GM21381 (cell line): ENCODE measurements at regions not wholly inside any gene's neighbourhood (a gene's known extent, or its start where the extent isn't known, plus 50 kb on each side); places are given as distances from the start of the nearest gene placed in this dataset.
A peak's percentile ranks its signal among the peaks of the same experiment; 100 is the strongest.

Experiments used
- ATAC-seq: cut with Tn5 transposase; IDR thresholded peaks from one replicate; pipeline ENCODE4 v1.9.1; 2021; ENCODE audit warnings: mild to moderate bottlenecking, moderate library complexity; ENCODE audit not compliant: unreplicated experiment

DNA sequence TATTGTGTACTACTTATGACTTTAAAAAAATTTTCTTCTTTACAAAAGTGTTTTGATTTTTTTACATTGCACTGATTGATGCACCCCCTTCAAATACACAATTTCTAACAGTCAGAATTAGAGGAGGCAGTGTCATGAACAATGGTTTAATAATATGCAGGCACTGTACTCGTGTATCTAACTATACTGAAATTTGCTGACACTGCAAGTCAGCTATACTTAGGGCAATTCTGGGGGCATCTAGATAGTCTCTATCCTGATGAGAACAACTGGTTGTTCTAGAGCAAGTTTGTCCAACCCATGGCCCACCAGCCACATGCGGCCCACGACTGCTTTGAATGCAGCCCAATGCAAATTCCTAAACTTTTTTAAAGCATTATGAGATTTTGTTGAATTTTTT lies 375.6 kb downstream of the BCKDHB start:
- no peak for ATAC-seq

DNA sequence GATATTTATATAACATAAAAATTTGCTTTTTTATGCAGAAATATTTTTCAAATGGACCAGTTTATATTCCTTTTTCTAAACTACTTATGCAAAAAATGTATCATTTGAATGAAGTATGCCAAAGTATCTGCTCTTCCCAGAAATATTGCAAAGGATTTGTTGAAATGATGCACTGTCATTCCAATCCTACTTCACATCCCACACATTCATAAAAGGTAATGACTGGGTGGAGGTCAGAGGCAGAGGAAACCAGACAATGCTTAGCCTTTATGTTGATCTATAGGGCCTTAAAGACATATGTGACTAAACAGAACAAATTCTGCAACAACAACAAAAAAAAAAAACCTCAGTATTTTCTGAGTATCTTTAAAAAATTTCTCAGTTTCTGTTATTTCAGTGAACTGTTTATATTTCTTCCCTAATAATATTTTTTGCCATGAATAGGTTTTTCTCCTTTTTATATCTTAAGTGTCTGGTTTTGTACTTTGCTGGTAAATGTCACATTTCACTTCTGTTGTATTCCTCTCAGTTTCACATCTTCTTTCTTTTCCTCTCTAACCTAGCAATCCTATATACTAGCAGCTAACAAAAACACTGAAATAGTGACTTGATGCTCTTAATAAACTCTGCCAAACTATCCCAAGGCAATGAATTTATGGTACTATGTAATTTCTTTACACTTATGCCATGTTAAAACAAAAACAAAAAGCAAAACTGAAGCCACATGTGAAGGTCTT lies 374.1 kb downstream of the BCKDHB start:
- no peak for ATAC-seq

DNA sequence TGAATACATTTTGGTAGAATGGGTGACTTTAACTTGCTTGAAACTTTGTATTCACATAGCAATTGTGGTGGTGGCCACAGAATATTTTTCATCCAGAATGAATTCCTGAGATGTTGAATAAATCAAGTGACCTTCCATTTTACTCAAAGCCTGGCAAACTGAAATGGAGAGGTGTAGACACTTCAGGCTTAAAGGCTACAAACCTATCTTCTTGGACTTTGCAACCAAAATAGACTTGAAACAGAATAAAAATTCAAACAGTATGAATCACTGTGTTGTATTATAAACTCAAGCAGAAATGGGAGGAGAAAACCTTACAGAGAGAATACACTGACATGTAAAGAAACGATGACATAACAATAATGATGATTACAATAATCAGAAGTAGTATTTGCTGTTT lies 371.6 kb downstream of the BCKDHB start:
- ATAC-seq: no peak

DNA sequence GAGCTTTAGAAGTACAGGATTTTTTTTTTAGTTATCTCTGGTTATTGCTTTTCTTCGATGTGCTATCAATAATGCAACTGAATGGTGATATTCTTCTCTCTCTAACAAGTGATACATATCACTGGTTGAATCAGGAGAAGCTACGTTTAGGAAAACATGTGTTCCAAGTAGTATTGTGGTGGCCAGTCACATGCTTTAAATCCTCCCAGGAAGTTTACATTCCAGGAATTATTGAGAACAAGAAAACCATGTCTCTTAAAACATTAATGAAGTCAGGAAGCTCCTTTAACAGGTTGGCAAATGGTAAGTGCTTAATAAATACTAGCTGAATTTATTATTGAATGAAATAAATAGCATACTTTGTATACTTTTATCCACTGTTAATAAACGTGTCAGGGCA lies 371.1 kb downstream of the BCKDHB start:
- no peak for ATAC-seq

DNA sequence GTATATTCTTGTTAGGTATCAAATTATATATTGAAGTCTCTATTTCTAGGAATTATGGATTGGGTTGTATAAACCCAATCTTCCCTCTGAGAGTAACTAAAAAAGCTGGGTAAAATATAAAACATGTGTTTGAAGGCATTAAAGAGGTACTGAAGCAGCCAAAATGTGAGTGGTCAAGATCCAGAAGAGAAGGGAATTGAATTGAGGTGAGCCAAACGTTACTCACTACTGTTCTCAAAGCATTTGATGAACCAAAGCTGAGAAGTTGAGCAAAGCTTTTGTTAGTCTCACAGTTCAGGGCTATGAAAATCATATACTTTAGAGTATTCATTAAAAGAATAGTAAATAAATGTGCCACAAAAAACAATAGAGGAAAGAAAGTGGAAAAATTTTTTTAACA lies 365.8 kb downstream of the BCKDHB start:
- no peak for ATAC-seq

DNA sequence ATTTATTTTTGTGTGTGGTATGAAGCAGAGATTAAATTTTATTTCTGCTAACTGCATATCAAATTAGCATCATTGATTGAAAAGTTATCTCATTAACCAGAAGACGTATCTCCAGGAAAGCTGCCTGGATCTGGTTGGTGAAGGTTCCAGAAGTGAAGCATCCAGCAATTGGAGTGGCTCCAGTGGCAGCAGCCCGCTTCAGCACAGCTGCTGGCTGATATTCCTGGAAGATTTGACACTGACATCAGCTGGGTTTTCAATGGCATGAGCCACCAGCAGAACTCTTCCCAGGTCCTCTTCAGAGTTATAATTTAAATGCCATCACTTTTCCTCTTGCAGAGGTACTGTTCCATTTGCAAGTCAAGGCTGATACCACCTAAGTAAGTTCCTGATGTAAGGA lies 363.5 kb downstream of the BCKDHB start:
- no peak for ATAC-seq

DNA sequence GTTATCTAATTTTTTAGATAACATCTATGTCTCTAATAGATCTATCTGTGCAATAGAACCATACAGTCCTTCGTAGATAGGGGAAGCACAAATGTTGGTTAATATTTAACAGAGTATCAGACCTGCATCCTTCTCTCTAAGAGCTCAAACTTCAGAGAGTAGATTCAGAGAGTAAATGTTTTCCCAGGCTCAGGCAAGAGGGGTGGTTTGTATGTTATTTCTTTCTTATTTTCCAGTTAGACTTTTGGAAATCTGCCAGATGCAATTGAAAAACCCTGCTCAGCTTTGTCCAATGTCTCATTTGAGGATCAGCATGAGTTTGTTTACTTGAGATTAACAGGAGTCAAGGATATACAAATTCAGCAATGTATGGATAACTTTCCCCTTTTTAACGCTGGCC lies 361.9 kb downstream of the BCKDHB start:
- no peak for ATAC-seq

DNA sequence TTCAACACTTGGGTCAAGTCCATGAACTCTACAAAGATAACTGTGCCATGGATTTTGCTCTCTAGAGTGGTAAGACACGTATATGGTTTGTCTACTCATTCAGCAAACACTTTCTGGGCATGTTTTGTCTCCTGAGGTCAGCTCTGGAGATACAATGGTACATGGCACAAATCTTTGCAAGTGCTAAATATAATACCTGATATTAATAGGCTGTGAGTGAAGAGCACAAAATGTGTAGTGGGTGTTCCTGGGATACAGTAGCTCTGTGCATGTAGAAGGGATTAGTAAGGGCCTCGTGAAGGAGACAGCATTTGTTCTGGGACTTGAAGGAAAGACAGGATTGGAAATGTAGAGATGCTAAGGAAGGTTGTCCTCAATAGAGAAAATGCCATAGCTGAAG lies 360.9 kb downstream of the BCKDHB start:
- ATAC-seq: no peak

DNA sequence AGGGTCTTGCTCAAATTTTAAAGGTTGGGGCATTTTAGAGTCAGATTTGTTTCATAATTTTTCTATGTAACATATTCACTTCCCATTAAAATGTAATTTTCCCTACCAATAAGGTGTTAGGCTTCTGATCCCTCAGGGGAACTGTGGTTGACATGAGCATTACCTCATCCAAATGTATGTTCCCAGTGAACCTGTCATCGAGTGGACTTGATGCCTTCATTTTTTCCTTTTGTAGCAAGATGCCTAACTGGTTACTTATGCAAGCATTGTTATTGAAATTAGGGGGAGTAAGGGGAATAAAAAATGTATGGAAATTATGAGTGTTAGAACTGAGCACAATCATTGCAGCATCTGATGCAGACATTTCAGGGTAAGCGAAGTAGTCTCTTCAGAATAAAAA lies 360.5 kb downstream of the BCKDHB start:
- no peak for ATAC-seq

DNA sequence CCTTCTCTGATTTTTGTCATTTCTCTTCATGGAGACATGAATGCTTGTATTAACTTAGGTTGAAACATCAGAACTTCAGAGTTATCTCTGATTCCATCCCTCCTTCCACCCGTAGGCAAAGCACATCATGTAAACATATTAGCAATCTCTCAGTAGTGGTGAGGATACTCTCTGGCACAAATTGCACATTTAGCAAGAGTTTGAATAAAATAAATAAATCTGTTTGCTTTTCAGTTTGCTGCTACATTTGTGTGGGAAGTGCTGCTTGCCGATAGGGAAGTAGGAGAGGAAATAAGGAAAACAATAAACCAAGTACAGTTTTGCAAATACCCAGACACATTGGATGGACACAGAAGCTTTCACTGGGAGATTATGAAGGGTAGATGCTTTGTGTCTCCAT lies 359.0 kb downstream of the BCKDHB start:
- ATAC-seq: no peak

DNA sequence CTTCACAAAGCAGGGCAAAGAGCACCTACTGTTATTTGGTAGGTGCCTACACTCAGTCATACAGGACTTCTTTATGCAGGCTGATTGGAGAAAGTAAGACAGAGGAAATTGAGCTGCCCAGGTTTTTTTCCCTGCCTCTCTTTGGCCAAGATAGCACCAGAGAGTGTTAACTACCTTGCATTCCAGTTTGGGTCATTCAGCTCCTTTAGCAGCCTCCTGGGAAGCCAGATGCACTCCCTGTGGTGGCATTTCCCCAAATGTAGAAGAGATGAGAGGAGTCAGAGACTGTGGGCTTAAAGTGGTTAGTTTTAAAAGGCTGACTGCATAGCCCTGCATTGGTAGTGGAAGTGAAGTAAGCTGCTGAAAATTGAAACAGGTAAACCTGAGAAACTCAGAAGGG lies 358.4 kb downstream of the BCKDHB start:
- ATAC-seq: no peak

DNA sequence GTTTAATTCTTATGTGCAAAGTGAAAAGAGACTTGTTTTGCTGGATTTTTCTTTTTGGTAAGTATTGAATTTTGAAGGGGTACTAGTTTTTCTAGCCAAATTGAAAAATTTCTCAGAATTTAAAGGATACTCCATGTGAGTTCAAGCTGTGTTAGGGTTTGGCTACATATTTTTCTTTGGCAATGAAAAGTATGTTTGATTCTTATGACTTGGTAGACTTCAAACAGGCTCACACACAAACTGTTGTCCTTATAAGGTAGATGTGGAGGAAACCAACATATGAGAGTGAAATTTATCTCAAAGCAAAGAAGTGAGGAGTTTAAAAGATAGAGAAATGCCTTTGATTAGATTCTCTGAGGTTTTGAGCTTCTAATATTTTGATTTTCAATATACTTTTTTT lies 356.7 kb downstream of the BCKDHB start:
- ATAC-seq: no peak

DNA sequence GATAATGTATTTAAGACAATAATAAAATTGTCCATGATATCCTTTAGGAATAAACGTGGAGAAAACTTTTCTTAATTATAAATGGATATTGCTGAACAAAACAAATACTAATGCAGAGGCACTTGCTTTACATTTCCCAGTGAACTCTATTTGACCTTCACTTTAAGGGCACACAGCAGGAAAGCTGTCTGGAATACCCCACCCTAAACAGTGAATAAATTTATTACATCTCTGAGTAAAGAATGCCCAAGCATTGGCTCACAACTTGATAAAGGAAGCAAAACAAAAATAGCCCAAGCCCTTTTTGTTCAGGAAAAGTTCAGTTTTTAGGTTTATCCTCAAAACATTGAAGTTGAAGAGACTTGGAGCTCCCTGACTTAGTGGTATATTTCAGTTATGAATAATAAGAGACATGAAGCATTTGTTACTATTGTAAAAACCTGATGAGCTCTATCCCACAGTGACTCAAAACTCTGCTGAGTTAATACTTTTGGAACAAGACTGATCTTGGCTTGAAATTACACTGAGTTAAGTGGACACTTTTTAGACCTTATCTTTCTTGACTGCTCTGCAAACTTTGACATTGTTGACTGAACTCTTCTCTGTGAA lies 353.9 kb downstream of the BCKDHB start:
- ATAC-seq: no peak

DNA sequence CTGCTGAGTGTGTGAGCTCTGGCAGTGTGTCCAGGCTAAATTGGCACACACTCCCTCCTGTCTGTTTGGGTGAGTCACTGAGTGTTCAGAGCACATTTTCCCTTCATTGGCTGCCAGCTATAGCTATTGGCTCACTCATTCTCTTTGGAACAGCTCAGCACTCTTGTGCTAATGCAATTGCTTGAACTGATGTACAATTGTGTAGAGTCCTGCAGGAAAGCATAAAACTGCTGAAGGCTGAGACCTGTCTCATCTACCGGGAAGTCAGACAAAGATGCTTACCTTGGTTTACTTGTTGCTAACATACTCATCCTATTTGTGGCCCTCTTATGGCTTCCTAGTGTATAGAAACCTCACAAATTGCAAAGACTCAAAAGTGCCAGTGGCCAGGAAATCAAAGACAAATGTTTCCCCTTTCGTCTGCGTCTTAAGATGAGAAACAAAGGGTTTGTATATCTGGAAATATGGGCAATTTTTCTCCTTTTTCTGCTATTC lies 351.0 kb downstream of the BCKDHB start:
- ATAC-seq: no peak

DNA sequence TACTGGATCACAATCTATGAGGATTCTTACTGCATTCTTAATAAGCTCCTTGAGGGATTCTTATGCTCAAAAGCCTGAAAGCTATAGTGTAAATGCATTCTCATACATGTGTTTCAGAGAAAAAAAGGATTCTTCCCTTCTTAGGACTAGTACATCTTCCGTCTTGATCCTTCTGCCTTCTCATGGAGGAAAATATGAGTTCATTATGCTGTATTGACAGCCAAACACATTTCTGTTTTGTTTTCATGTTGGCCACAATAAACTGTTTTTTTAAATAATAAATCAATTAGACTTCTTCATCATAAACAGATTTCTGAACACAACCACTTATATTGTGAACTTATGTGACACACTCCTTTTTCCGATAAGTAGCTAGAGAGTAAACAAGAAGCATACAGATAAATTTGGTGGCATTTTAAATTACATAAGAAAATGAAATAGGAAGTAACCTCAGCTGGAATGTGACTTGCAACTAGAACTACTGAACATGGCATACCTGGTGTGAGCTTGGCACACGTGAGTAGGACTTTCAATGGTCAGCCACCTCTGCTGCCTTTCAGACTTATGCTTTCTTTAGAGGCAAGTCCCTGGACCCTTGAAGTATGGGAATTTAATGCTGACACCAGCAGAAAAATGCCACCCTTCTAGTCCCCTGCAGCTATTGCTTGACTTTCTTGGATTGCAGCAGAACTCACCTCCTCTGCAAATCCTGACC lies 350.4 kb downstream of the BCKDHB start:
- no peak for ATAC-seq

DNA sequence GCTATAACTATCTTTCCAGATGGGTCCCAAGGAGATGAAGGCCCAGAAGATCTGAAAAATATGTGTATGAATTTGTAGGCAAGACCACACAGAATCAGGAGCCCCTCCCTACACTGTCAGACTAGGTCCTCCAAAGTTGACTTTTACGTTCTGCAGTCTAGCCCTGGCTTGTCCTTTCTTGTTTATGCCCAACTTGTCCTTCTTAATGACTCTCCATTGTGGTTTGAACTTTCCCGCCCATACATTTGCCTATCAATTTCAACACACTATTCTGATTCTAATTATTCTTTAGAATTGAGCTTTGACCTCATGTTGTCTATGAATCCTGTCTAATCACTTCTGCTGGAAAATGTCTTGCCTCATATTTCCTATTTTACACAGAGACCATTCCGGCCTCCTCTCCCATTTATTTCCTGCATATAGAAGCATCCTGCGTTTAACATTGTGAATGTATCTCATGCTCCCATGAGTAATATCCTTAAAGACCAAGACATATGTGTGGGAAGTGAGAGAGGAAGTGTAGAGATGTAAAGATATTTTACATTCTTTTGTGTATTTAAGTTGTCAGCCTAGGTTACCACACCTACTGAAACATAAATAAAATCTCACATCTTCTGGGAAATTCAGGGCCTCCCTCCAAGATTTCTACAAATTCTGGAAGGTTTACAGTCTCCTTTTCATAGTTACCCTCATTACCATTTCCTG lies 348.3 kb downstream of the BCKDHB start:
- ATAC-seq: no peak

DNA sequence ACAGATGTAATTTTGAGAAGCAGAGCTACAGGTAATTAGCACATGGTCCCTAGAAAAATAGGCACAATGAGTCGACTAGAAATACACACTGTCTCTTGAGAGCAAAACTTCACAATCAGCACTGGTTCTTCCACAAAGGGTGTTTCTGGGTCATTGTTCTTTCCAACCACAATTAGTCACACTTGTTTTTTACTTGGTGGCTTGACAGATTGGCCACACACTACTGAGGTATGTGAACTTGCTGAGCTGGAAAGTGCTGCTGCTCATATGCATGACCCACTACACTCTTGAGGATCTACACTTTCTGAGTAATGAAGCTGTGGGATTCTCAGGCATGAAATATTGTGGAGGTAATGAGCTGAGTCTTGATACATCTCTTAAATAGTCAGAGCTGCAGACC lies 347.7 kb downstream of the BCKDHB start:
- peak; percentile 73 for ATAC-seq

DNA sequence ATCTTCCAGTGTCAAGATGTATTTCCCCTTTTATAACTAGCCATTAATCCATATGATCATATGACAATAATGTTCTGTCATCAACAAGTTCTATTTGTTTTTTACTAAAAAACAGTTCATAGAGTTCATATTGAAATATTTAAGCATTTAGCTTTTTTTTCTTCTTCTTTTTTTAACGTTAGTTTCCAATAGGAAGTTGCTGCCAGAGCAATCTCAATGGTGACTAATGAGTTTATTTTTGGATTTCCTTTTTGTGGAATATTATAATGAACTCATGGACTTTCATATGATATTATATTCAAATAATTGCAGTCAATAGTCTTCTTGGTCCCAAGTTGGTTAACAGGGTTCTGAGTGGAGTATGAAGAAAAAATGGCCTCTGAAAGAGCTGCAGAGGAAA lies 343.3 kb downstream of the BCKDHB start:
- no peak for ATAC-seq

DNA sequence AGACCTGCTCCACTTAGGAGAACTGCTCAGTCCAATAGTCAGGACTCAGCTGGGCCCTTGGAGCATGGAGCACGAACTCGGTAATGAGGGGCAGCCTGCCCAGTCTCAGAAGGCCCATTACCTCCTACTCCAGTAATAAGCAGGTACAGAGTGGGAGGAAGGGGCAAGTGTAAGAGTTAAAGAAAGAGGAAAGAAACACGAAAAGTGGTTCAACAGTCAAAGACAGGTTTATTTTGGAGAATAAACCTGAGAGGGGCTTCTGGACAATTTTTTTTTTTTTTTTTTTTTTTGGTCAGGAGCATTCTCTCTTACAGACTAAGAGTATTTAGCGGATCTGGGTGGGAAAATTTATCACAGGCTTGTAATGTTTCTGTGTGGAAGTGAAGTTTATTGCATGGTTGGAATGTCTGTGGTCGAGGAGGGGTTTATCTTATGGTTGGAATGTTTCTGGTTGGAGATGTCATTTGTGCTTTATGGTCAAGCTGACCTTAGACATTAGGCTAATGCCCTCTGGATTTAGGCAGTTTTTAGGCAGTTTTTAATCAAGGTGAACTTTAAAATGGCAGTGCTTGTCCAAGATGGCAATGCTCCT lies 340.1 kb downstream of the BCKDHB start:
- no peak for ATAC-seq

DNA sequence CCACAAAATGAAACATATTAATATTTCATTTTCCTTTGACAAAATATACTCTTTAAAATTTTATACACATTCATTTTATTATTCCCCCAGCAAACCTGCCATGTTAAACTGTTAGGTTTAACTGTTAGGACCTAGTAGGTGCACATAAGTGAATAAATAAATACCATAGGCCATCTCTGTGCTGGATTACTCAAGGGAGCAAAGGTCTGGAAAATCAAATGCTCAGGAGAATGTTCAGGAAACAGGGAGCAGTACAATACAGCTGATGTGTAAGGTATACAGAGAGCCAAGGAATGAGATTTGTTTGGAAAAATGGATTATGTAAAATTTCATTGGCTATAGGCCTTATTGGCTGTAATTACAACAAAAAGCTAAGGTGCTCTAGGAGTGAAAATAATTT lies 339.3 kb downstream of the BCKDHB start:
- no peak for ATAC-seq

DNA sequence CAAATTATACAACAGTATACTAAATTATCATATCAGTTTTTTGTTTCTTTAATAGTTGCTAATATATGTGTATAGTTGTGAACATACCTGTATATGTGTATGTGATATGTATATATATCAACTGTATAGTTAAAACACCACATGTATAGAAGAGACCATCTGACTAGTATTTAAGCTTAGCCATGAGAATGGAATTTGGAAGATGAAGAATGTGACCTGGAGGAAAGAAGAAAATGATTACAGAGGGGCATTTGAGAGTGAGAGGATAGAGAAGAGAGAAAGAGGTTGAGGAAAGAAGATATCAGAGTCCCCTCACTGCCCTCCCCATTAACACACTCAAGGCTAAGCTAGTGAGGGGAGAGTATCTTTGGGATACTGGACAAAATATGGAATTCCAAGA lies 335.9 kb downstream of the BCKDHB start:
- no peak for ATAC-seq
